GM18873 (cell line): ENCODE measurements at regions not wholly inside any gene's neighbourhood (a gene's known extent, or its start where the extent isn't known, plus 50 kb on each side); places are given as distances from the start of the nearest gene placed in this dataset.

Experiments
- ATAC-seq: cut with Tn5 transposase; IDR thresholded peaks from one replicate; pipeline ENCODE4 v1.9.1; 2021; ENCODE audit warnings: mild to moderate bottlenecking, moderate library complexity, moderate number of reproducible peaks; ENCODE audit not compliant: unreplicated experiment, low FRiP score

GRCh38 chr1:25043228-25043580 is 113.1 kb upstream of the RUNX3 start:
- no peak for ATAC-seq

DNA sequence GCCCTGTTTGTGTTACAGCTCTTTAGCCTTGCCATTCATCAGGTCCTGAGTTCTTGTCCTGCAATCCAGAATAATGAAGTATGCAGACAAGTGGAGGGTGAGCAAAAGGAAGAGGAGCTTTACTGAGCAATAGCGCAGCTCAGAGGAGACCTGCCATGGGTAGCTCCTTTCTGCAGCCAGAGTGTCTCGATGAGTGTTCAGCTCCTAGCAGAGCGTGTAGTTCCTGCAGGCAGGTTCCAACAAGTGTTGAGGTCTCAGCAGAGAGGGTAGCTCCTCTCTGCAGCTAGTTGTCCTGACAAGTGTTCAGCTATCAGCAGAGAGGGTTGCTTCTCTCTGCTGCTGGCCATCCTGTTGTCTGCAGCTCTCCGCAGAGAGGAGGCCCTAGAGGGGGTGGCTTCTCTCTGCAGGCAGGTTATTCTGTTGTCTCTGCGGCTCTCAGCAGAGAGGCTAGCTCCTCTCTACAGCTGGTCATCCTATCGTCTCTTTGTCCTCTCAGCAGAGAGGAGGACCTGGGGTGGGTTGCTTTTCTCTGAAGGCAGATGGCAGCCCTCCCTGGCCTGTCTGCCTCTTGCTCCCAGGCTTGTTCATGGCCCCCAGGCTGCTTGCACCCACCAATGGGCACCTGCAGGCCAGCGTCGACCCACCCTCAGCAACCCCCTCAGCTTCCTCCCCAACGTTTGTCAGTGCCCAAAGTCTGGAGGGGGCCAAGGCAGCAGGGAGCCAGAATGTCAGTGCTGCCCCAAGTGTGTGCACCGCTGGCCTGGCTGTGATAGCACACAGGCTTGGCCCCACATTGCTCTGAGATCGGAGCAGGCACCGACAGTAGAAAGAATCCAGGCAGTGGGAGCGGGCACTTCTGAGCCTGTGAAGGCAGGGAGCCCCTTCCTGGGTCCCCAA is 112.5 kb upstream of the RUNX3 start:
- ATAC-seq = no peak

GRCh38 chr1:25041916-25042315 is 111.8 kb upstream of the RUNX3 start:
- no peak for ATAC-seq

DNA sequence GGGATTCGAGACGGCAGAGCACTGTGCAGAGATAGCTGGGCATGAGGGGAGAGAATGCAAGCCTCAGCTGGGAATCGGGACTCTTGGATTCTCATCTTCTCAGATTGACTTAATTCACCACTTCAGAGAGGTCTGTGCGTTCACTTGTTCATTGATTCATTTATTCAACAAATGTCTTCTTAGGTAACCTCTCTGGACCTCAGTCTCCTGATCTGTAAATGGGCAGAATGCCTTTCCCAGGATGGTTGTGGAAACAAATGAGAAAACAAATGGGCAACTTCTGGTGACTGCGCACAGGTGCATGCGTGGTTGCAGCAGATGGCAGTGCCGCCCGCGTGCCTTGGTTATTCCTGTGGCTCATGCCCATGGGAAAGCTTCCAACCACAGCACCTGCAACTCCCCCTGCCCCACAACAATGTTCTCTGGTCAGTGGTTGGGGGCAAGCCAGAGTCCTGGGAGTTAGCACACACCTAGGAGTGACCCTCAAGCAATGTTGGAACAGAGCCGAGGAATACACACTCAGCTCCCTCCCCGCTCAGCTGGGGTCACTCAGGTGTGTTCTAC is 110.1 kb upstream of the RUNX3 start:
- no peak for ATAC-seq

- no peak for ATAC-seq
These were observed 109.2 kb upstream of the RUNX3 start for GRCh38 chr1:25039229-25039628.

GRCh38 chr1:25038699-25039098 is 108.6 kb upstream of the RUNX3 start:
- no peak for ATAC-seq

DNA sequence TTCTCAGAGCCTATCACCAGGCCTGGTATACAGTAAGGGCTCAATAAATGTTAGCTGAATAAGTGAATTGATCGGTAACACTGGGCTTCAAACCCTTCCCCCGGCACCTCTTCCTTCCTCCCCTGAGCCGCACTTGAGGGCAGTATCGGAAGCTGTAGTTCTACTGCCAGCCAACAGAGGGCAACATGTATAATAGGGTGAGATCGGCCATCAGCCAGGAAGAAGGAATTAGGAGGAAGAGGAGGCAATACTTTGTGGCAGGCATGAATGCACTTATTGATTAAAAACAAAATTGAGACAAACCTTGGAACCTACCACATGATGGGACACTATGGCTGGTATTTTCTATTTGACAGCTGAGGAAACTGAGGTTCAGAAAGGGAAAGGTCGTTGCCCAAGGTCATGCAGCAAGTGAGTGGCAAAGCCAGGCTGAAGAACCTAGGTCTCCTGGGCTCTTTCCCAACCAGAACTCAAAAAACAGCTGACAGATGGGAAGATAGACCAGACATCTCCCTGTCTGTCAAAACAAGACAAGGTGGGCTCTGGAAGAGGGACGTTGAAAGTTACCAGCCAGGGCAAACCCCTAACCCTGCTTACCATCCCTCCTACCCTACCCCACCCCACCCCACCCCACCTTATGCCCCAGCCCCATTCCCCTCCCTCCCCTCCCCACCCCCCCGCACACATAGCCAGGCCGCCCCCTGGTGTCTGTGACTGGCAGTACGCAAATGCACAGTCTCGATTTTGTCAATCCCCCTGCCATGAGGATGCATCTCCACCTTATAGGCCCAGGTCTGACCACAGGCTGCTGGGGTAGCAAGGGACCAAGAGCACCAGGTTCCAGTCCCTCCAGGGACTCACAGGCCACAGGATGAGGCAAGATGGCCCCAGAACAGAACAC is 107.3 kb upstream of the RUNX3 start:
- no peak for ATAC-seq

DNA sequence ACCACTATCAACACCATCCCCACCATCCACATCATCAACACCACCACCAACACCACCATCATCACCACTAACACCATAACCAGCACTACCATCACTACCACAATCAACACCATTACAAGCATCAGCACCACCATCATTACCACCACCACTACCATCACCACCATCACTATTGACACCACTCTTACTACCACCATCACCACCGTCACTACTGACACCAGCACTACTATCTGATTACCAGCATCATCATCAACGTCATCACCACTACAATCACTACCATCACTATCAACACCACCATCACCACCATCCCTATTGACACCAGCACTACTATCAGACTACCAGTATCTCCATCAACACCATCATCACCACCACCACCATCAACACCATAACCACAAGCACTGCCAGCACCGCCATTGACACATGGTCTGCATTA is 106.1 kb upstream of the RUNX3 start:
- ATAC-seq = no peak

- no peak for ATAC-seq
These were observed 105.5 kb upstream of the RUNX3 start for GRCh38 chr1:25035523-25036116.

GRCh38 chr1:25034736-25035522 is 104.9 kb upstream of the RUNX3 start:
- no peak for ATAC-seq

- ATAC-seq = no peak
These were observed 104.0 kb upstream of the RUNX3 start for GRCh38 chr1:25033828-25034705.

DNA sequence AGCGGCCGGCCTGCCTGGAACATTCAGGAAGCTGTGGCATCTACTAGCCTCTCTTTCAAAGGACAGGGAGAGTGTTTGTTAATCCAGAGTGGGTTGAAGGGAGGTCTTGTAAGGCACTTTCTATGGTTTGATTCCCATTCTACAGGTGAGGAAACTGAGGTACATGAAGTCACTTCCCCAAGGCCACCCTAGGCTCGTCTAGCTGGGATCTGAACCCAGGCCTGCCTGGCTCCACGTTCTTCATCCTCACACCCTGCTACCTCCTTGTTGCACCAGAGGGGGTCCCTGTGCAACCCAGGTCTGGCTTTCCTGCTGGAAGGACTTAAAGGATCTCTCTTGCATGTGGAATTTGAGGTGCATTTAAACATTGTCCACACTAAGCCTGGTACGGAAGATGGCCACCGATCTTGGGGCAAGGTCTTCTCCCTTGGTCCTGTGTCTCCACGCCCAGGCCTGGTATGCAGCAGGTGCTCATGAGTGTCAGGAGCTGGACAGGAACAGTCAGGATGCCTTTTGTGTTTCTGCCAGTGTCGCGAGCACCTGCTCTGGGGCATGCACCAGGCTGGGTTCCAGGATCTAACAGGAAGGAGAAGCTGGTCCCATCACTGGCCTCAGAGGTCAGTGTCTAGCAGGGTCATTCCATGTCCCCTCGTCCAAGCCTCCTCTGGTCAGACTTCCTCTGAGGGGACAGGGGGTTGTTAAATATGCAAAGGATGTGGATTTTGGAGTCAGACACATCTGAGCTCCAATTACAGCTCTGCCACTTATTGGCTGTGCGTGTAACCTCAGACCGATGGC is 103.2 kb upstream of the RUNX3 start:
- ATAC-seq = no peak

DNA sequence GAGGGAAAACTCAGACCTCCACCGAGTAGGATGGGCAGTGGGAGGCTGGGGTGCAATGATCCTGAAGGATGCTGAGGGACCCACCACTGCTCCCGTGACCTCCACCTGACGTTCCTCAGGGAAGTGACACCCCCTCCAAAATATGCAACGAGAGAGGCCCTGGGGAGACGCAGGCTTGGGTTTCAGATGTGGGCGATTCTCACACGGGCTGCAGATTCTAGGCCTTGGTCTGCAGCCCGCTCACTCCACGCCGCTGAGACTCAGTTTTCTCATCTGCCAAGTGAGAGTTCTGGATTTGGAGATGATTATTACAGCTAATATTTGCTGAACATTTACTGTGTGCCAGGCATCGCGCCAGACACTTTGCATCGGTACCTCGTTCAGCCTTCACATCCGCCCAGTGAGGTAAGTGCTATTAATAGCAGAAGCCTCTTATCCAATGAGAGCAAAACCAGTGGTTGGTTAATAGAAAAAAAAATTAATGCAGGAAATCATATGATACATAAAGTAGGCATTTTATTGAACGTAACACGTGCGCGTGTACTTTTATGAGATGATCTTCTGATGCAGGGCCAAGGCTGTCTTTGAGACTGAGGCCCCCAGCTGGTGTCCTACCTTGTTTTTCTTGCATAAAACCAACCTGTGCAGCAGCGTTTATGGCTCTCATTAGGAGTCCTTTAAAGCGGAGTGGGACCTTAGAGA is 102.0 kb upstream of the RUNX3 start:
- ATAC-seq = peak; percentile 36

DNA sequence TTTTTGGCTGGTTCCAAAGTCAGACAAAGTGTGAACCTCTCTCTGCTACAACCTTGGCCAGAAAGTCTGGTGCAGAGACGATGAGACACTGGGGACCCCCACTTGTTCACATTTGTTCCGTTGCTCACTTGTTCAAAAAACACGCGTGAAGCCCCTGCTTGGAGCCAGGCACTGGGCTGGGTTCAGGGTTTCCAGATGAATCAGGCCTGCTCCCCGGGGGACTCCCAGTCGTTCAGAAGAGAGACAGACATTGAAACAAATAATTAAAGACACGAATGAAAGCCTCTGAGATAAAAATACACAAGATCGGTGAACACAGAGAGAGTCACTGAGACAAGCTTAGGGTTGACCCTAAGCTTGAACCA is 101.5 kb upstream of the RUNX3 start:
- ATAC-seq = peak; percentile 16

- peak; percentile 44 for ATAC-seq
These were observed 100.9 kb upstream of the RUNX3 start for GRCh38 chr1:25030674-25031589.

DNA sequence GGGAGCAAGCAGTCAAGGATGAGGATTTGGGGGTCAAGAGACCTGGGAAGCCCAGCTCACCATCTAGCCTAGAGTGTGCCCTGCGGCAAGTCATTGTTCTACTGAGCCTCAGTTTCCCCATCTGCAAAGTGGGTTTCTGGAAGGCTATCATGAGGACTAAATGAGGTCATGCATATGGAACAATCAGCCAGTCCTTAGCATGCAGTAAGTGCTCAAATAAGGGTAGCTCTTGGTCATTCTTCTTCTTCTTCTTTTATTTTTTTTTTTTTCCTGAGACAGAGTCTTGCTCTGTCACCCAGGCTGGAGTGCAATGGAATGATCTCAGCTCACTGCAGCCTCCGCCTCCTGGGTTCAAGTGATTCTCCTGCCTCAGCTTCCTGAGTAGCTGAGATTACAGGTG is 99.9 kb upstream of the RUNX3 start:
- ATAC-seq = no peak
